ENCODE measurements at regions not wholly inside any gene's neighbourhood (a gene's known extent, or its start where the extent isn't known, plus 50 kb on each side); places are given as distances from the start of the nearest gene placed in this dataset.

DNA sequence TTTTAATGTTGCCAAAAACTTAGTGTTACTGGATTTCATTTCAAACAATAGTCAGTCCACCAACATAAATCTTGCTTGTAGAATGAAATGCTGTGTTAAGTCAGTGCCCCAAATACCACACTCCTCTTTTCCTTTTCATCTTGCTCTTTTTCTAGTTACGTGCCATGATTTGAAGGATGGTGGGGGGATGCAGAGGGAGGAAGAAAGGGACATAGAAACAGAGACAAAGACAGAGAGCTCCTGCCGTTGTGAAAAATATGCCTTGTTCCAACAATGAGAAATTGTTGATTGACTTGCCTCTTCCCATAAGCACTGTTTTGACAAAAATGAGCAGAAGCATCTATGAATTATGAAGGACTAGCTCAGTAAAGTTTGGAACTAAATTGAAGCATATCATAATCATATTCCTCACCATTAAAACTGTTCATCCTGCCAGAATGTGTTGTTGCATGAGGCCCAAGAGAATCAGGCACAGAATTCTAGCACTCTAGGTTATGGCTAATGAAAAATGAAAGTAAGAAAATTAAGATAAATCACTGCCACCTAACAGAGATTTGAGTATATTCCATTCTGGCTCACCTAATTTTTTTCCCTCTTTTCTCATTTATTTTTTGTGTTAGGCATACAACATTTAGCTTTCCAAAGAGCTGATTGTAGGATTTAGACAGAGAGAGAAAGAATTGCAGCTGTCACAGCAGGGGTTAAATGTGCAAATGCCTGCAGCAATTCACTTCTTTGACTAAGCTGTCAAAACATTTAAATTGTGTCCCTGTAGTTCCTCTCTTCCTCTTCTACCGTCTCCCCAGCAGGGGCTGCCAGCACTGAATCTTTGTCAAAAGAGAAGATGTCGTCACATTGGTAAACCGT, 111.6 kb upstream of the PTPN13 start:
- TF ChIP-seq EZH2 (IDR thresholded peaks at IDR 0.05; ENCODE audit: insufficient read depth, poor library complexity, severe bottlenecking): no peak
- TF ChIP-seq EZH2phosphoT487 (IDR thresholded peaks at IDR 0.05; ENCODE audit: insufficient read depth, low read depth): no peak
- DNase-seq: peak; percentile 13
- Histone ChIP-seq H3K27ac (no peak overlapping the region), H3K4me1 (ENCODE audit: insufficient read depth) (peaks cover 7% of the 10 kb centered on the region; the same call in 1 of the 2 replicates), H2AFZ (peak overlapping the region; percentile 28), H3K9me2 (ENCODE audit: insufficient read depth) (no peaks in the 10 kb centered on the region), H3K36me3 (ENCODE audit: low read depth) (no peaks in the 10 kb centered on the region), H3F3A (ENCODE audit: insufficient read depth) (no peaks in the 10 kb centered on the region), H3K79me2 (ENCODE audit: insufficient read depth) (no peaks in the 10 kb centered on the region), H3K9ac (no peak overlapping the region), H3K9me3 (ENCODE audit: low read depth) (no peaks in the 10 kb centered on the region), H3K4me3 (no peak overlapping the region), H4K20me1 (ENCODE audit: insufficient read depth) (no peaks in the 10 kb centered on the region), H3K4me2 (ENCODE audit: unreplicated experiment) (no peak overlapping the region), H3K27me3 (replicated peaks; ENCODE audit: insufficient read depth) (no peaks in the 10 kb centered on the region)
- WGBS, 2 experiments (ENCODE audit: low coverage in 1 of 2, low lambda C conversion rate in 2 of 2, missing lambda C conversion rate in 2 of 2): 37 to 45% methylated on average over 5 of the region's 5 CpGs
- in situ Hi-C loops (cut with MboI): loop anchor here (25.0 kb wide), 1 partner anchor 605 kb away; no protein-coding TSS in a partner anchor

DNA sequence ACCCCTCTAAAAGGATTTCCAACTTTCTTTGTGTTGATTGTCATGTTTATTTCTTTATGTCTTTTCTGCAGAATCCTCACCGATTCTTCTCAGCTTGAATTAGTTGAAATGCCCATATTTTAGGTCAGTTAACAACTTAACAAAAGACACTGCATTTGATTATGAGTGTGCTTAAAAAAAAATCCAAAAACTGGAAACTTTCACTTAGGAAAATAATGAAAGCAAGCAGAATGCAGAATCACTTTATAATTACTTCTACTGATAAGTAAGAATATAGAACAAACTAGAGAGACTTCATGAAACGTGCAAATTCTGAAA, 111.0 kb upstream of the PTPN13 start:
- 5 to 12% methylated on average over 2 of the region's 2 CpGs for WGBS, 2 experiments (ENCODE audit: low coverage in 1 of 2, low lambda C conversion rate in 2 of 2, missing lambda C conversion rate in 2 of 2)
- H3K27me3 ChIP-seq (replicated peaks; ENCODE audit: insufficient read depth): no peaks in the 10 kb centered on the region
- H2AFZ ChIP-seq: peak overlapping the region; percentile 28
- H4K20me1 ChIP-seq (ENCODE audit: insufficient read depth): no peaks in the 10 kb centered on the region
- no peak overlapping the region for H3K4me3 ChIP-seq
- no peak overlapping the region for H3K9ac ChIP-seq
- no peak for TF ChIP-seq EZH2phosphoT487 (IDR thresholded peaks at IDR 0.05; ENCODE audit: insufficient read depth, low read depth)
- H3K9me2 ChIP-seq (ENCODE audit: insufficient read depth): no peaks in the 10 kb centered on the region
- H3F3A ChIP-seq (ENCODE audit: insufficient read depth): no peaks in the 10 kb centered on the region
- no peaks in the 10 kb centered on the region for H3K36me3 ChIP-seq (ENCODE audit: low read depth)
- no peak overlapping the region for H3K27ac ChIP-seq
- in situ Hi-C loops (cut with MboI): loop anchor here (25.0 kb wide), 1 partner anchor 604 kb away; no protein-coding TSS in a partner anchor
- H3K4me1 ChIP-seq (ENCODE audit: insufficient read depth): peaks cover 7% of the 10 kb centered on the region; the same call in 1 of the 2 replicates
- no peak overlapping the region for H3K4me2 ChIP-seq (ENCODE audit: unreplicated experiment)
- DNase-seq: no peak
- no peaks in the 10 kb centered on the region for H3K9me3 ChIP-seq (ENCODE audit: low read depth)
- no peaks in the 10 kb centered on the region for H3K79me2 ChIP-seq (ENCODE audit: insufficient read depth)

DNA sequence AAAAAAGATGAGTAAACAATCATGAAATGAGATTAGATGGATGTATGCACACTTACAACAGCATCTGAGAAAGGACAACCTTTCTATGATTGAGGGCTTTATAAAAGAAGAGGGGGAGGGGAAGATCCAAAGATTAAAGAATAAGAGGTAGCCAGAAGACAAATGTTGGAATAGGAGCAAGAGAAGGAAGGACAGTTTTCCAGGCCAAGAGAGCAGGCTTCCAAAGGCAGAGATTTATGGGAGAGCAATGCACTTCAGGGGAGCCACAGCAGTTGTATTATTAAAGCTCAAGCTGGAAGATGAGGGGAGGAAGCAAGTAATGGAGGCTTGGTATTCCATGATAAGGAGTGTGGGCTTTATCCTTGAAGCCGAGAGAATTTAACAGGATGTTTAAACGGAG, 110.3 kb upstream of the PTPN13 start:
- H3K4me3 ChIP-seq: no peak overlapping the region
- DNase-seq: no peak
- no peak overlapping the region for H3K27ac ChIP-seq
- no peaks in the 10 kb centered on the region for H3K9me3 ChIP-seq (ENCODE audit: low read depth)
- H3F3A ChIP-seq (ENCODE audit: insufficient read depth): no peaks in the 10 kb centered on the region
- no peak overlapping the region for H3K9ac ChIP-seq
- no peaks in the 10 kb centered on the region for H3K79me2 ChIP-seq (ENCODE audit: insufficient read depth)
- in situ Hi-C loops (cut with MboI): loop anchor here (25.0 kb wide), 1 partner anchor 604 kb away; no protein-coding TSS in a partner anchor
- no peaks in the 10 kb centered on the region for H4K20me1 ChIP-seq (ENCODE audit: insufficient read depth)
- no peaks in the 10 kb centered on the region for H3K9me2 ChIP-seq (ENCODE audit: insufficient read depth)
- TF ChIP-seq EZH2 (IDR thresholded peaks at IDR 0.05; ENCODE audit: insufficient read depth, poor library complexity, severe bottlenecking): no peak
- no peak for TF ChIP-seq EZH2phosphoT487 (IDR thresholded peaks at IDR 0.05; ENCODE audit: insufficient read depth, low read depth)
- no peak overlapping the region for H3K4me2 ChIP-seq (ENCODE audit: unreplicated experiment)
- H3K36me3 ChIP-seq (ENCODE audit: low read depth): no peaks in the 10 kb centered on the region
- WGBS, 2 experiments (ENCODE audit: low coverage in 1 of 2, low lambda C conversion rate in 2 of 2, missing lambda C conversion rate in 2 of 2): 40 to 49% methylated on average over 2 of the region's 2 CpGs
- H2AFZ ChIP-seq: no peak overlapping the region
- no peaks in the 10 kb centered on the region for H3K27me3 ChIP-seq (replicated peaks; ENCODE audit: insufficient read depth)
- peaks cover 7% of the 10 kb centered on the region; the same call in 1 of the 2 replicates for H3K4me1 ChIP-seq (ENCODE audit: insufficient read depth)

DNA sequence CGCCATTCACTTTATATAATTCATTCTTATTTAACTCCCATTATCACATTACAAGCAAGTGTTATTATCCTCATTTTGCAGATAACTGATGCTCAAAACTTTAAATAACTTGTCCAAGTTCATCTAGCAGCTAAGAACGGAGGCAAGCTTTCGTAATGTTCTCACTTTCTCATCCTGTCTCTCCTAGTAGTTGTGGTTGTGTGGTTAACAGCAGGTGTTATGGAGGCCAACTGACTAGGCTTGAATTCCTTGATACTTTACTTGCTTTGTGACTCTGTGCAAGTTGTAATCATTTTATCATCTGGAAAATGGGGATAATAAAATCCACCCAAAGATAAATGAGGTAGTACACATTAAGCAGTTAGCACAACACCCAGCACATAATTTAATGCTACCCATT, 109.9 kb upstream of the PTPN13 start:
- Histone ChIP-seq H3K27me3 (replicated peaks; ENCODE audit: insufficient read depth) (no peaks in the 10 kb centered on the region), H3K27ac (no peak overlapping the region), H3K9me2 (ENCODE audit: insufficient read depth) (no peaks in the 10 kb centered on the region), H3K9me3 (ENCODE audit: low read depth) (no peaks in the 10 kb centered on the region), H3K4me1 (ENCODE audit: insufficient read depth) (peaks cover 7% of the 10 kb centered on the region; the same call in 1 of the 2 replicates), H3K36me3 (ENCODE audit: low read depth) (no peaks in the 10 kb centered on the region), H3K79me2 (ENCODE audit: insufficient read depth) (no peaks in the 10 kb centered on the region), H3K4me2 (ENCODE audit: unreplicated experiment) (no peak overlapping the region), H4K20me1 (ENCODE audit: insufficient read depth) (no peaks in the 10 kb centered on the region), H3F3A (ENCODE audit: insufficient read depth) (no peaks in the 10 kb centered on the region), H3K9ac (no peak overlapping the region), H3K4me3 (no peak overlapping the region), H2AFZ (no peak overlapping the region)
- WGBS, 2 experiments (ENCODE audit: low coverage in 1 of 2, low lambda C conversion rate in 2 of 2, missing lambda C conversion rate in 2 of 2): 85 to 86% methylated on average over 3 of the region's 3 CpGs
- no peak for DNase-seq
- in situ Hi-C loops (cut with MboI): loop anchor here (25.0 kb wide), 1 partner anchor 603 kb away; no protein-coding TSS in a partner anchor
- TF ChIP-seq EZH2phosphoT487 (IDR thresholded peaks at IDR 0.05; ENCODE audit: insufficient read depth, low read depth): no peak
- no peak for TF ChIP-seq EZH2 (IDR thresholded peaks at IDR 0.05; ENCODE audit: insufficient read depth, poor library complexity, severe bottlenecking)
